Germinal center (tissue), 1 donor: ENCODE measurements at regions not wholly inside any gene's neighbourhood (a gene's known extent, or its start where the extent isn't known, plus 50 kb on each side); places are given as distances from the start of the nearest gene placed in this dataset.

ENCODE experiments used
- DNase-seq: peaks from one replicate; pipeline ENCODE4 v3.0.0; 2012; ENCODE audit warnings: mixed read lengths, low spot score

DNA sequence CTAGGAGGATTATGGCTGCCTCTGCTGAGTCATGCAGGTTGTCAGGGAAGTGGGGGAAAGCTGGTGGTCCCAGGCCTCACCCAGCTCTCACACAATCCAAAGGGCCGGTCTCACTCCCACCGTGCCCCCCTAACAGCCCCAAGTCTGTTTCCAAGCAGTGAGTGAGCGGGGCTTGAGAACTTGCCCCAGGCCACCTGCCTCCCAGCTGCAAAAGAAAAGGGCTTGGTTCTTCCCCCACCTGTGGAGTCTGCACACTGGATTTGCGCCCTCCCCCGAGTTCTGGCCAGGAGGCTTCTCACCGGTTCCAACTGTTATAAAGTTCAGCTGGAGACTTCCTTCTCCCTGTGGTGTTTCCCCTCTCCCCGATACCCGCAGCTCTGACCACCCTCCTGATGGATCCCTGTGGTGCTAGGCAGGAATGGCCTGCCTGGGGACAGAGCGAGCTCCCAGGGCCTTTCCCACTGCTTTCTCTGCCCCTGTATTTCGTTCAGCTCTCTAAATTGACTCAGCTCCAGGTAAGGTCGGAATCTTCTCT, 222.3 kb downstream of the BARHL2 start:
- DNase-seq: no peak

DNA sequence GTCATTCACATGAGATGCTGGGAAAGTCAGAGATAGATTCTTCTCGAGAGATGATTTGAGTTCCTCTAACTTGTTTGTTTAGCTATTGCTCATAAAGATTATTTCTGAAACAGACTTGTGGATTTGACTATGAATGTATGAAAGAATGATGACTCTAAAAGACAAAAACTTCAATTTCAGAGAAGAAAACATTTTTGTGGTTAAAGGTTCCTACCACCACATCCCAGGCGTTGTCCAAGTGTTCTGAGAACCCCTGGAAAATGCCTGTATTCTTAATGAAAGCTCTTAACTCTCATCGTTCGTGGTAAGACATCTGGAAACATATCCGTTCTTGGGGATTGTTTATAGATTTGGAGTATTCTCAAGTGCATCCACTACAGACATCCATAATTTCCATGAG, 228.7 kb downstream of the BARHL2 start:
- no peak for DNase-seq

DNA sequence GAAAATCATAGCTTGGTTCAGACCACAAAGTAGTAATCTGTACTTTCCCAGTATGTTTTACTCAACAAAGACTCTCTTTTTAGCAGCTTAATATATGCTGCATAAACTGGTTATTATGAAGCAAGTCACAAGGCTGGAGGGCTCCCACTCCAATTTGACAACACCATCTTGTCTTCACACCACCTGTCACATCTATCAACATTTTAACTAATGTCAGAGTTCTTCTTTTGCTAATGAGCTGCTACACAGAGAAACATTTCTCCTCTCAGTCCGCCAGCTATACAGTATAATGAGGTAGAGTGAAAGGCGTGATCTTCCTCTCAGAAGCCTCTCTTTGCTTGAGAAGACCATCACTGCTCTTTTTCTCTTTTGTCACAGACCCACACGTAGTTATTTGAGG, 230.1 kb downstream of the BARHL2 start:
- DNase-seq: no peak

DNA sequence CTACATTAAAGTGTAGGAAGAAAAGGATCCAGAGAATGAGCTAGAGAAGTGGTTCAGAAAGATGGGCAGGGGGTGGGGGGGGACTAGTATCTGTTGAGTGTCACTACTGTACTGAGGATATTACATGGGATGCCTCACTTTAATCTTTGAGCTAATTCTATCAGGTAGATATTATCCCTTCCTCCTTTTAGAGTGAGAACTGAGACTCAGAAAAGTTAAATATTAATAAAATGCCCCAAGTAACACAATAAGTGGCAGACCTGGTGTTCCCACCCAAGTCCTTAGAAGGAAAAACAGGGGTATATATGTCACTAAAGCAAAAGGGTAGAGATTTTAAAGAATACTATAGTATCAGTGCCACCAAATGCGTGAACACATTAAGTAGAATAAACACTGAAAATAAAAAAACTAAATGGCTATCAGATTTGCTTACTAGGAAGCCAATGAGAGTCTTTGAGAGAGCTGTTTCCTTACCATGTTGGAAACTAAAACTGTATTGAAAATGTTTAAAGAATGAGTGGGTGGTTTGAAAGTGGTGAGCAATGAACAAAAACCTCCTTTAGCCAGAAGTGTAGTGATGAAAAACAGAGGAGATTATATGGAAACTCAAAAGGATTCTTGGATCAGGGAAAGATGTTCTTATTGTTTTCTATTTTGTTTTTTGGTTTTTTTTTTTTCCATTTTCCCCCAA, 230.8 kb downstream of the BARHL2 start:
- no peak for DNase-seq

DNA sequence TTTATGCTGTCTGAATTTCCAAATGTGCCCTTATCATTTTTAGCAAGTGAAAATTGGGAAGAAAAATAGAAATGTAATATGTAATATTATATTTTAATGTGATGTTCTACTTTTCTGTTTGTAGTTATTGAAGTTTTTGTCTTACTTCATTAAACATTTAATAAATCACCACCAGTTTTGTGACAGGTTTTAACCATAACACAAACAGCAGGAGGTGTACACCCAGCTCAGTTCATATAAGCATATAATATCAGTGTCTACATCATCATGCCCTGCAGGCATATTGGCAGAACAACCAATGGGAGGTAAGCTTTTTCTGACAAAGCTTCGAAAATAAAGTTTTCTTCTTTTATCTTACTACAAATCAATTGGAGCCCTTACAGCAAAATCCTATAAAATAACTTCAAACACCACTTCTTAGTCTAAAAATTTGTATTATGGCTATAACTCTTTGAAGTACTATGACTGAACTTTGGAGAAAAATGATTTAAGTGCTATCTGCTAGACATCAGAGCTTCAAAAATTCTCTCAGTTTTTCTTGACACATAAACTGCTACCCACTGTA, 236.7 kb downstream of the BARHL2 start:
- DNase-seq: no peak

DNA sequence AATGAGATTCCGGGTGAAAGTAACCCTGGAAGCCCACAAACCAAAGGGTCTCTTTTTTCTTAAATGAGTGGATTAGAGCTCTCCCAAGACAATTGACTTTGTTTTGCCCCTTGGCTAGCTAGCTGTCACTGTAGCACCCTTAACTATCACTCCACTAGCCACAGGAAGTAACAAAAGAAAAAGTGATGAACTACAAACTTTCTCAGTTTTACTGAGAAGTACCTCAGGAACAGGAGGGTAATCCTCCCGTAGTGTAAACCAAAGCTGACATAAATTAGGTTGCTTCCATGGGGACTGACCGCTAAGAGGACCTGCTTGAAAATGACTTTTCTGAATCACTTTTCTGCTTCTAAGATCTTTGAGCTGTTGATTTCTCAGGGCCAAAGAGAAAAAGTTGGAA, 240.1 kb downstream of the BARHL2 start:
- no peak for DNase-seq

DNA sequence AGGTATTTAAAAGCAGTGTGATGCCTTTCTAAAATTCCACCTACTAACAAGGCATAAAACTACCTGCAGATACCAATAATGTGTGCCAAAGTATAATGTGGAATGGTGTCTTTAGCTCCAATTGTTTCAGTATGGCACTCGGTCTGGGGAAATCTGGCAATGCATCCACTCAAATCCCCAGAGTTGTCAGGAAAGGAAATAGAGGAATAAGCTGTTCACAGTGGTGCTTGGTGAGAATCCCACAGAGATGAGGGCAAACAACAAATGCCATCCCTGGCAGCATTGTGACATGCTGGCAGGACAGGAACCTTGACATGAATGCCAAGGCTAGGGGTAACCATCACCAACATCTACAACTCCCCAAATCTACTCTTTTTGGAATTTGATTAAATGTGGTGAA, 240.7 kb downstream of the BARHL2 start:
- DNase-seq: no peak

DNA sequence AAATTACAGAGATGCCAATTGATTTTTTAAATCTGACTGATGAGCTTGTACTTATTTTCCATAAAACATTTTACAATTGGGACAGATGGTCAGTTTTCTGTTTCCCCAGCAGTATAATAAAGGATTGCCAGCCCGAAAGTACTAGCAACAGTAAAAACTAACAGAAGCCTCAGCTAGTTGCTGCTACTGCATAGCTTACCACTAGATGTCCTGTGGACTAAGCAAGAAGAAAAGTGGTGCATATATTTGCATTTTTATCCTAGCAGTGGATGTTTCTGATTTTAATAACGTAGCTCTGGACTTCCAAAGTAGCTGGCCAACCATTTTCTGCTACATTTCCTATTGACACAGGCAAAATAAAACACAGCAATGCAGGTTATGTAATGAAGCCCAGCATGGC, 241.5 kb downstream of the BARHL2 start:
- no peak for DNase-seq

DNA sequence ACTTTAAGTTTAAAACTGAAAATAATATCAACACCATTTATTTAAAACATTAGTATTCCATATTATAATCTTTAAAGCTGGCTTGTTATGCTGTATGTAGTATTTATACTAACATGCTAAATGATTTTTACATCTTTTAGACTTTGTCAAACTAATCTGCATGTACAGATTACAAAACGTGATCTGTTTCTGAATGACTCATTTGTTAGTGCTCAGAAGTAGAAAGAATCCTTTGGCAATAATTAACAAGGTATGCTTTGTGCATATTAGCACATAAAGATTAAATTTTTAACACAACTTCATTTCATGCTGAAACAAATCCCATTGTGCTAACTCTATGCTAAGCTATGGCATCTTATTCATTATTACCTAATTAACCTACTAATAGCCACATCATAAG, 242.4 kb downstream of the BARHL2 start:
- no peak for DNase-seq

DNA sequence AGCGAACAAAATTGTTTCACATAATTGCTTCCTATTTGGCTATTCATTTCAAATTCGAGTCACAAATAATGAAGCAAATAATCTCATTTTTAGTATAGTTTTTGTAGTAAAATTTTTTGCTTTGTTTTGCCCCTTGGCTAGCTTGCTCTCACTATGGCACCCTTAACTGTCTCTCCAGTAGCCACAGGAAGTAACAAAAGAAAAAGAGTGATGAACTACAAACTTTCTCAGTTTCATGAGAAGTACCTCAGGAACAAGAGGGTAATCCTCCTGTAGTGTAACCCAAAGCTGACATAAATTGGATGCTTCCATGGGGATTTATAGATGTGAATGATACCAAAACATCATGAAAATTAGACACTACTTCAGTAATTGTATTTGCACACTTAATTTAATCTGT, 242.9 kb downstream of the BARHL2 start:
- DNase-seq: no peak

DNA sequence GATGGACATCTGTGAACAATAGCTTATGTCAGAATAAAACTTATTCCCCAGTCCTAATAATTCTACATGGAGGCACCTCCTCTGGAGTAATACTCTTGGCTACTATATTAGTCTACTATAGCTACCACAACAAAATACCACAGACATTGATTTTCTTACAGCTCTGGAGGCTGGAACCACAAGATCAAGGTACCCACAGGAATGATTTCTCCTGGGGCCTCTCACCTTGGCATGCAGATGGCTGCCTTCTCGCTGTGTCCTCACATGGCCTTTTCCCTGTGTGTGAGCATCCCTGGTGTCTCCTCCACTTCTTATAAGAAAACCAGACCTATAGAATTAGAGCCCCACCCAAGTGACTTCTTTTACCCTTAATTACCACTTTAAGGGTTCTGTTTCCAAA, 244.3 kb downstream of the BARHL2 start:
- no peak for DNase-seq

DNA sequence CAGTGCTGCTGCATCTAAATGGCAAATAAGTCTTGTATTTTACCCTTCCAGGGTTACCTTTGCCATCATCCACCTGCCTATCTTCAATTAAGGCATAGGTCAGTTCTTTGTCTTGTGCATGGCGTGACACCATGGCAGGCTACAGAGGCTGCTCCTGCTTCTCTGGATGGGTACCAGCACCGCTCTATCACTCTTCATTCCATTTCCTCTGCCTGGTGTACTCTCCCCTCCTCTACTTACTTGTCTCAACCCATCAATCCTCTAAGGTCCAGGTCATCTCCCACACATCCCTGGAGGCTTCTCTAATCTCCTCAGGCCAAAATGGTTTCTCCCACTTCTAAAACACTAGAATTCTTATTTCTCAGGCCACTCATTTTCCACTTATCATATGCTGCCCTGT, 257.5 kb downstream of the BARHL2 start:
- no peak for DNase-seq

DNA sequence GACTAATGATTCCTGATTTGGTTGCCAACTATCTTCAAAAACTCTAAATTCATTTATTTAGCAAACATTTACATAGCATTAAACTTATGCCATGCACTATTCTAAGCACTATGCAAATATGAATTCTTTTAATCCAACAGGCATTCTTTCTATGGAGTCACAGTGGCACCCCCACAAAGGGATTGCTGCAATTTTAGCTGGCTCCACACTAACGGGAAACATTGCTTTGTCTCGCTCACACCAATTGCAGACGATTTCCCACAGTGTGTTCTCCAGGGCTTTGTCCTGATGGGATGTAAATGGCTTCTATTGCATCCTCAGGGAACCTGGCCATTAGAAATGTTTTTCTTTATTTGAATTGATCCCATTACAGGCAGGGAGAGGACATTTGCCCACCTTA, 259.1 kb downstream of the BARHL2 start:
- DNase-seq: no peak

DNA sequence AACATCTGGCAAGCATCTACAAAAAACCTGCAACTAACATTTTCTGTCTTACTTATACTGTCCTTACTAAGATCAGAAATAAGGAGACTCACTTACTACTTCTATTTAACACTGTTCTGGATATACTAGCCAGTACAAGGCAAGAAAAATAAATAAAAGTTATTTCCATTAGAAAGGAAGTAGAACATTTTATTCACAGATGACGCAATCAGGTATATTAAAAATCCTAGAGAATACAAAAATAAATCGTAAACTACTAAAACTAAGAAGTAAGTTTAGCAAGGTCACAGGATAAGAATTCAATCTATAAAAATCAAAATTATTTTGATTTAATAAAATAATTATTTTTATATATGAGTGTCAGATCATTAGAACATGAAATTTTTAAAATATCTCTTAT, 264.6 kb downstream of the BARHL2 start:
- no peak for DNase-seq

DNA sequence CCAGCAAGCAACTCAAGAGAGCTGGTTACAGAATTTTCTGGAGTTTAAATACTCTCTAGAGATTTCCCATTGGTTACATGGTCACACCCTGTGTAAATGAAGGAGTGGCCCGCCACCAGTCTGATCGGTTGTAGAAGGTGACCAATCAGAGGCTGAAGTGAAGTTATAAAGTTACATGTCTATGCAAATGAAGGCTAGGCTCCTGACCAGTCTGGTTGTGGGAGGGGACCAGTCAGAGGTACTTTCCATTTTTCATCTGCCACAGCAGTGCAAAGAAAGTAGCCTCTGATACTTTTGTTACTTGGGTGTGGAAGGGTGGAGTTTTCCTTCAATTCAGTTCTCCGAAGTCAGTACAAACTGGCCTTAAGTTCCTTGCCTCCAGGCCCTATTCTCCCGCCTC, 273.7 kb downstream of the BARHL2 start:
- no peak for DNase-seq

DNA sequence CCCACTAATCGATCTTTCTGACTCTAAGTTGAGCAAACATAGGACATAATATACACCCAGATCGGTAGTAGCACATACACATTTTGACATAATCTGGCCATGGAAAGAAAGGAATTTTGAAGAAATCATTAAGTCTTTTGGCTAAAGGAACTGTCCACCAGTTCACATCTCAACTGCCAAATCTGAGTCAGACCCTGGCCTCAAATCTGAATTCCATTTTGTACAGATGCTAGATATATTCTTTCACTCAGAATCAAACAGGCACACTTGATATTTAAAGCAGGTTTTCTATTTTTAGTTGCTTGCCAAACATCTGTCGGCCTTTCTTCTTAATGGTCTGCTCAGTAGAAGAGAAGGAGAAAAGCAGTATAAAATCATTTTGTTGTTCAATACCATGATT, 281.8 kb downstream of the BARHL2 start:
- DNase-seq: no peak

DNA sequence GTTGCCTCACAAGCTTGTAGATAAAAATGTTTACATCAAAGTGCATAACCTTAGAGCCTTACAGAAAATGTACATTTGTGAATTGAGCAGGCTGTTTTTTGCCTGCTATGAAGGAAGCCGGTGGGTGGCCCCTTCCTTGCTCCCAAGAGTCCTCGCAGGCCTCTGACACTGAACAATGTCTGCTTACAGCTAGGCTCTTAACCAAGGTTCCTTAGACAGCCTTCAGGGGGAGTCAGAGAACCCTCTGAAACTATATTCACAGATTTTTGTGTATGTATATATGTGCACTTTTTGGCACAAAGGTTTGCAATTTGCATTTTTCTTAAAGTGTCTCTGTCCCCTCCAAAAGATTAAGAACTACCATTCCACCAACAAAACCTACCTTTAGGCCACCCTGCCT, 282.6 kb downstream of the BARHL2 start:
- no peak for DNase-seq

DNA sequence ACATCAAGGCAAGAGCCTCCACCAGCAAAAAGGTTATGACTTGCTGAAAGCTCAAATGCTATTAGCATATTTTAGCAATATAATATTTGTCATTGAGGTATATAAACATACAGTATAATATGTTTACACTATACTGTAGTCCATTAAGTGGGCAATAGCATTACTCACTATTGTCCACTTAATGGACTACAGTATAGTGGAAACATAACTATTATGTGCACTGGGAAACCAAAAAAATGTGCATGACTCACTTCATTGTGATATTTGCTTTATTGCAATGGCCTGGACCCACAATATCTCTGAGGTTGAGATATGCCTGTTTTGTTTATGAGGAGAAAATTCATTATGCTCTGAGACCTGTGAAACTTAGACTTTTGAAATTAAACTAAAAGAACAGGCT, 300.0 kb downstream of the BARHL2 start:
- no peak for DNase-seq

DNA sequence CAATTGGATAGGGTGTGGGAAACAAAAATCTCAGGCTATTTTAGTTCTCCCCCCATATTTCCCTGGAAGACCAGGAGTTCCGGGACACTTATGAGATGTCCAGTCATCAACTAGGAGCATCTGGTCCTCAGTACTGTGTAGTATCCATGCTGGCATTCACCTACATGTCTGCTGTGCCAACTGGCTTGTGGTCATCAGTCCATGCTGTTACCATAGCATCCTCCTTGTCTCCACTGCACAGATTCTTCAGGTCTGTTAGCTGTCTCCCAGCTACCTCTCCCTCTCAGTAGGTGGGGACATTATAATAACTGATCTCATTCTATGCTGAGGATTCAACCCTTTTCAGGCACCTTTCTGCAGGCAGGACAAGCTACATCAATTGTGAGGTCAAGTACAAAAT, 302.9 kb downstream of the BARHL2 start:
- no peak for DNase-seq

DNA sequence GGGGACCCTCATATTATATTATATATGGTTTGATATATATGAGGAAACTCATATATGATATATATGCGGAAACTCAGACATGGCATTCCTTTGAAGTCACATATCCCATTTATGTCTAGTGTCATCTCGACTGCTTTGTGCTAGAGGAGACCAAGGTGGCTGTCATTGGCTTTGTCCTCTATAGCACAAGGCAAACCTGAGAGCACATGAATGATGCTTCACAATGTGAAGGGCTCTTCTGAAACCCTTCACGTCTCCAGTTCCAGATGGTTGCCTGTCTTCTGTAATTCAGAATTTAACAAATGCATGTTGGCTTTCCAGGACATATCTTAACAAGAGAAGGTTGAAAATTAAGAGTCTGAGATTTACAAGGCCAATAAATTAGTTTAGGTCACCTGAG, 303.6 kb downstream of the BARHL2 start:
- DNase-seq: no peak

DNA sequence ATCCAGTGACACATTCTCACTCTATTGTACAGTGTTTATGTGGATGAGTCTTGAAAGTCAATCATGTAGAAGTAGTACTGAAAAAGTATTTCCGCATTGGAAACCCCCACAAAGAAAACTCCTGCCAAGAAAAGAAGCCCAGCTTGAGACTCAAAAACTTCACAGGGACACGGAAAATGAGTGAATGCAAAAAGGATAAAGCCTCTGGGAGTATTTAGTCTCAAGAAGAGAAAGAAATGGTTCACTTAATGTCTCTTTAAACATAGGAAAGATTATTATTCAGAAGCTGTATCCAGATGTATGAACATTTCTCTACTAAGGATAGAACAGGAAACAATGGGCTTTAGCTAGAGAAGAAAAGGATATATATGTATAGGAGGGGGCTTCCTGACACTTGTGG, 304.5 kb downstream of the BARHL2 start:
- no peak for DNase-seq

DNA sequence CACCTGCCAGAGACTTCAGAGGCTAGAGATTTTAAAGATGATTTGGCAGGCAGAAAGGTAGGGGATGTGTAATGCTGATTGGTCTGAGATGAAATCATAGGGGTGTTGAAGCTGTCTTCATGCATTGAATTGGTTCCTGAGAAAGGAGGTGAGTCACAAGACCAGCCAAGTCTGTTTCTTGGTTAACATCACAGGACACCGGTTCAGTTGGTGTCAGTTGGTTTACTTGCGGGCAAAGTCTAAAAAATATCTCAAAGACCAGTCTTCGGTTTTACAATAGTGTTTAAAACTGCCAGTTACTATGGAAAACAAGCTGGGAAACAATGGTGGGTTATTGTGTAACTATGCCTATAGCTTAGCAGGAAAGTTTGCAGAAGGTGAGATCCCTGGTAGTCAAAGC, 305.9 kb downstream of the BARHL2 start:
- DNase-seq: no peak

DNA sequence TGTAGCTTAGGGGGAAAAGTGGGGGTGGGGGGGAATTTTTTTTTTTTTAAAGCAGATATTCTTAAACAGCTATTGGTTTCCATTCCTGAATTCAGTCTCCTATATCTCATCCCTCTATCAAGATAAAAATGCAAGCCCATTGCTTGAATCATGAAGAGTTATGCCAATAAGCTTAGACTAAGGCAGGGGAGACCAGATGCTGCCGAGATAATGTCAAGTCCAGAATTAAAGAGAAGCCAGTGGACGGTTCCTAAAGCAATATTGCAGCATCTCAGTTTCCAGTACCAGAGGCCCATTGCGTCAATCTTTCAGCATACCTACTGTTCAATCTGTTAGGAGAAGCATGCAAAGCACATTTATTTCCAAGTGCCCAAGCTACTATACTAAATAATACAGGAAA, 309.4 kb downstream of the BARHL2 start:
- DNase-seq: no peak

DNA sequence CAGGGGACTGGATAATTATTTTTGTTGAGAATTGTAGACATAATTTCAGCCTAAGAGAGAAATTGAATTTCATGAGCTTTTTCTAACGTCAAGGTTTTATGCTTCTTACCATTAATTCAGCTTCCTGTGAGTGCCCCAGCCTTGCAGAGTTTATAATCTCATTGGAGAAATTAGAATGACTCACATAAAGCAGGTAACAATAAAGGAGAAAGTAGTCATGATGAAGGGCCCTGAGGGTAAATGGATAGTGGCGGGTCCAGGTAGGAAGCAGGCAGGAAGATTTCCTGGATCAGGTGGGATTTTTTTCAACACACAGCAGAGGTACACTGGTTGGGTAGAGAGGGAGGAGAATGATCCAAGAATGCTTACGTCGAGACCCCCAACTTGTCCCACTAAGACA, 311.4 kb downstream of the BARHL2 start:
- DNase-seq: no peak
